ENCODE measurements at regions not wholly inside any gene's neighbourhood (a gene's known extent, or its start where the extent isn't known, plus 50 kb on each side); places are given as distances from the start of the nearest gene placed in this dataset.

GRCh38 chr19:31111741-31112140 is 237.5 kb downstream of the TSHZ3 start:
- Mint-ChIP-seq H3K36me3 (ENCODE audit: low read depth) (no peaks in the 10 kb centered on the region), H3K9me3 (no peaks in the 10 kb centered on the region), H3K4me3 (no peak overlapping the region), H3K27ac (no peak overlapping the region), H3K27me3 (ENCODE audit: low read depth) (peaks cover 27% of the 10 kb centered on the region), H3K4me1 (ENCODE audit: low read depth) (peaks cover 12% of the 10 kb centered on the region)
- intact Hi-C loops (cut with micrococcal nuclease), result no loop called here
- no peak for DNase-seq
- CTCF ChIA-PET, result no interaction called here

DNA sequence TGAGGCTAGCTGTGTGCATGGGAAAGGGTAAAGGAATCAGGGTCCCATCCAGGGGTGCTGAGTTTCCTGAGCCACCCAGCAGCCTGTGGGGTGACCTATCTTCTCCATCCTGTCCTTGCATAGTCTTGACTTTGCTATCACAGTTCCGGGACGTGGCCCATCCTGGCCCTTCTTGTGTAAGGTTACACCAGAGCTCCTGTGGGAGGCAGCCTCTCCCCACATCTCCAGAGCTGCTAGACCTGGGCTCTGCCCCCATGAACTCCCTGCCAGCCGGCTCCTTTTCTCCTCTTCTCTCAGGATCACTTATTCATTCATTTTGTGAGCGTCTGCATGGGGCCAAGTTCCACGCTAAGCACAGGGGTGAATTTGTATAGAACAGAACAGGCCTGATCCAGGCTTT is 238.9 kb downstream of the TSHZ3 start:
- H3K4me3 Mint-ChIP-seq, result no peak overlapping the region
- no peaks in the 10 kb centered on the region for H3K36me3 Mint-ChIP-seq (ENCODE audit: low read depth)
- intact Hi-C loops (cut with micrococcal nuclease), result loop anchor here (1.0 kb wide), 1 partner anchor 247 kb away; no protein-coding TSS in a partner anchor
- peak; percentile 50 for DNase-seq
- H3K4me1 Mint-ChIP-seq (ENCODE audit: low read depth), result peaks cover 12% of the 10 kb centered on the region
- peaks cover 30% of the 10 kb centered on the region for H3K27me3 Mint-ChIP-seq (ENCODE audit: low read depth)
- no peaks in the 10 kb centered on the region for H3K9me3 Mint-ChIP-seq
- CTCF ChIA-PET, result interaction anchor here (0.6 to 1.1 kb wide), 3 partner anchors 16 to 1219 kb away, joined by 3 to 5 read pairs (median 4); no protein-coding TSS in a partner anchor
- H3K27ac Mint-ChIP-seq, result no peak overlapping the region

- peak; percentile 27 for DNase-seq
- Mint-ChIP-seq H3K4me1 (ENCODE audit: low read depth) (peaks cover 12% of the 10 kb centered on the region), H3K4me3 (no peak overlapping the region), H3K27ac (no peak overlapping the region), H3K36me3 (ENCODE audit: low read depth) (no peaks in the 10 kb centered on the region), H3K27me3 (ENCODE audit: low read depth) (peaks cover 31% of the 10 kb centered on the region), H3K9me3 (no peaks in the 10 kb centered on the region)
- CTCF ChIA-PET, result interaction anchor here (0.6 to 1.1 kb wide), 2 partner anchors 16 to 85 kb away, joined by 3 to 4 read pairs; no protein-coding TSS in a partner anchor
- intact Hi-C loops (cut with micrococcal nuclease), result loop anchor here (1.0 kb wide), 1 partner anchor 248 kb away; no protein-coding TSS in a partner anchor
These were observed 239.6 kb downstream of the TSHZ3 start for GRCh38 chr19:31109636-31110035.

DNA sequence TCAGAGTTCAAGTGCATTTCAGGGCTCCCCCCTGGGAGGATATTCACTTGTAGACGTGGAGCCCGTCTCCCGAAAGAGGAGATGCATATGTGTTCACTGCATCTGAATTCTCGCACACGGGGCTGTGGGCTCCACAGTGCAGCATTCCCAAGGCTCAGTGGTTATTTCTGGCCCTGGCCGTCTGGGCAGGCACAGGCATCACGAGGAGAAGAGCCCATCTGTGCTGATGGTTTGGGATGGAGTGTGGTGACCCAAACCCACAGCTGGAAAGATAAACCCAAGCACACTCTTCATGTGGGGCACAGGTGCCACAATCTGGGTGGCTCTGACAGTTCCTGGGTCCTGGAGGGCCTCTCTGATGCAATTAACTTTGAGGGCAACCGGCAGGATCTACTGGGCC is 242.1 kb downstream of the TSHZ3 start:
- intact Hi-C loops (cut with micrococcal nuclease), result no loop called here
- CTCF ChIA-PET, result no interaction called here
- Mint-ChIP-seq H3K36me3 (ENCODE audit: low read depth) (no peaks in the 10 kb centered on the region), H3K27ac (no peak overlapping the region), H3K4me3 (no peak overlapping the region), H3K9me3 (no peaks in the 10 kb centered on the region), H3K27me3 (ENCODE audit: low read depth) (peaks cover 23% of the 10 kb centered on the region), H3K4me1 (ENCODE audit: low read depth) (peaks cover 12% of the 10 kb centered on the region)
- no peak for DNase-seq

GRCh38 chr19:31105761-31106160 is 243.5 kb downstream of the TSHZ3 start:
- no peak for DNase-seq

GRCh38 chr19:31104451-31104850 is 244.8 kb downstream of the TSHZ3 start:
- H3K27ac Mint-ChIP-seq, result no peak overlapping the region
- H3K27me3 Mint-ChIP-seq (ENCODE audit: low read depth), result peaks cover 14% of the 10 kb centered on the region
- no peak overlapping the region for H3K4me3 Mint-ChIP-seq
- DNase-seq, result no peak
- peaks cover 5% of the 10 kb centered on the region for H3K4me1 Mint-ChIP-seq (ENCODE audit: low read depth)
- no peaks in the 10 kb centered on the region for H3K36me3 Mint-ChIP-seq (ENCODE audit: low read depth)
- H3K9me3 Mint-ChIP-seq, result no peaks in the 10 kb centered on the region
- CTCF ChIA-PET, result no interaction called here
- intact Hi-C loops (cut with micrococcal nuclease), result no loop called here

More at GRCh38 chr19:31105761-31106160, 243.5 kb downstream of the TSHZ3 start:
- H3K27ac Mint-ChIP-seq, result no peak overlapping the region
- H3K27me3 Mint-ChIP-seq (ENCODE audit: low read depth), result peaks cover 17% of the 10 kb centered on the region
- intact Hi-C loops (cut with micrococcal nuclease), result no loop called here
- peaks cover 12% of the 10 kb centered on the region for H3K4me1 Mint-ChIP-seq (ENCODE audit: low read depth)
- H3K36me3 Mint-ChIP-seq (ENCODE audit: low read depth), result no peaks in the 10 kb centered on the region
- CTCF ChIA-PET, result interaction anchor here (0.6 kb wide), 1 partner anchor 608 kb away, joined by 3 read pairs; no protein-coding TSS in a partner anchor
- no peak overlapping the region for H3K4me3 Mint-ChIP-seq
- H3K9me3 Mint-ChIP-seq, result no peaks in the 10 kb centered on the region

GRCh38 chr19:31103228-31103627 is 246.0 kb downstream of the TSHZ3 start:
- Mint-ChIP-seq H3K4me3 (no peak overlapping the region), H3K27me3 (ENCODE audit: low read depth) (peaks cover 5% of the 10 kb centered on the region), H3K36me3 (ENCODE audit: low read depth) (no peaks in the 10 kb centered on the region), H3K4me1 (ENCODE audit: low read depth) (no peaks in the 10 kb centered on the region), H3K9me3 (no peaks in the 10 kb centered on the region), H3K27ac (no peak overlapping the region)
- no peak for DNase-seq
- CTCF ChIA-PET, result no interaction called here
- intact Hi-C loops (cut with micrococcal nuclease), result no loop called here

DNA sequence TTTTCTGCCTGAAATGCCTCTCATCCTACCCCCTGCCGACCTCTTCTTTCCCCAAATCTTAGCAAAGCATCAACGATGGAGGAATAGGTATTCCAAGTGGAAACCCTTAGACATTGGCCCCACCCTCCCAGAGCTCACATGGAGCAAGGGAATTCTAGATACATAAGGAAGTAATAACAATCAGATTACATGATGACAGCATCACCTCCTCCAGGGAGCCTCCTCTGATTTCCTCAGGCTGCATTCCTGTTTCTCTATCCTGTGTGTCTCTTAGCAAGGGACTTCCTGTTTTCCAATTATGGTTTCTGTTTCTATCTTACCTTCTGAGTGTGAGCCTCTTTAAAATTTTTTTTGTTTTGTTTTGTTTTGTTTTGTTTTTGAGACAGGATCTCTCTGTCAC is 246.6 kb downstream of the TSHZ3 start:
- Mint-ChIP-seq H3K36me3 (ENCODE audit: low read depth) (no peaks in the 10 kb centered on the region), H3K4me1 (ENCODE audit: low read depth) (no peaks in the 10 kb centered on the region), H3K4me3 (no peak overlapping the region), H3K27ac (no peak overlapping the region), H3K27me3 (ENCODE audit: low read depth) (peaks cover 4% of the 10 kb centered on the region), H3K9me3 (no peaks in the 10 kb centered on the region)
- intact Hi-C loops (cut with micrococcal nuclease), result no loop called here
- CTCF ChIA-PET, result interaction anchor here (0.6 kb wide), 1 partner anchor 282 kb away, joined by 4 read pairs; no protein-coding TSS in a partner anchor
- DNase-seq, result no peak

GRCh38 chr19:31100981-31101380 is 248.3 kb downstream of the TSHZ3 start:
- H3K36me3 Mint-ChIP-seq (ENCODE audit: low read depth), result no peaks in the 10 kb centered on the region
- CTCF ChIA-PET, result no interaction called here
- no peaks in the 10 kb centered on the region for H3K9me3 Mint-ChIP-seq
- H3K27ac Mint-ChIP-seq, result no peak overlapping the region
- intact Hi-C loops (cut with micrococcal nuclease), result no loop called here
- no peak for DNase-seq
- H3K4me3 Mint-ChIP-seq, result no peak overlapping the region
- H3K27me3 Mint-ChIP-seq (ENCODE audit: low read depth), result peaks cover 4% of the 10 kb centered on the region
- H3K4me1 Mint-ChIP-seq (ENCODE audit: low read depth), result no peaks in the 10 kb centered on the region

GRCh38 chr19:31100206-31100590 is 249.0 kb downstream of the TSHZ3 start:
- no peaks in the 10 kb centered on the region for H3K4me1 Mint-ChIP-seq (ENCODE audit: low read depth)
- H3K9me3 Mint-ChIP-seq, result no peaks in the 10 kb centered on the region
- H3K36me3 Mint-ChIP-seq (ENCODE audit: low read depth), result no peaks in the 10 kb centered on the region
- intact Hi-C loops (cut with micrococcal nuclease), result no loop called here
- no peak for DNase-seq
- no peak overlapping the region for H3K27ac Mint-ChIP-seq
- H3K27me3 Mint-ChIP-seq (ENCODE audit: low read depth), result no peaks in the 10 kb centered on the region
- CTCF ChIA-PET, result interaction anchor here (0.6 kb wide), 1 partner anchor 877 kb away, joined by 7 read pairs; no protein-coding TSS in a partner anchor
- H3K4me3 Mint-ChIP-seq, result no peak overlapping the region

GRCh38 chr19:31099515-31100205 is 249.6 kb downstream of the TSHZ3 start:
- intact Hi-C loops (cut with micrococcal nuclease), result no loop called here
- no peak overlapping the region for H3K4me3 Mint-ChIP-seq
- H3K4me1 Mint-ChIP-seq (ENCODE audit: low read depth), result no peaks in the 10 kb centered on the region
- H3K27ac Mint-ChIP-seq, result no peak overlapping the region
- H3K36me3 Mint-ChIP-seq (ENCODE audit: low read depth), result no peaks in the 10 kb centered on the region
- no peaks in the 10 kb centered on the region for H3K9me3 Mint-ChIP-seq
- no peaks in the 10 kb centered on the region for H3K27me3 Mint-ChIP-seq (ENCODE audit: low read depth)
- CTCF ChIA-PET, result interaction anchor here (0.5 to 0.6 kb wide), 2 partner anchors 8 to 876 kb away, joined by 6 to 7 read pairs; no protein-coding TSS in a partner anchor
- DNase-seq, result no peak

- no peak for DNase-seq
- CTCF ChIA-PET, result interaction anchor here (0.6 kb wide), 1 partner anchor 24 kb away, joined by 3 read pairs; no protein-coding TSS in a partner anchor
- Mint-ChIP-seq H3K36me3 (ENCODE audit: low read depth) (no peaks in the 10 kb centered on the region), H3K4me3 (no peak overlapping the region), H3K27me3 (ENCODE audit: low read depth) (no peaks in the 10 kb centered on the region), H3K27ac (no peak overlapping the region), H3K4me1 (ENCODE audit: low read depth) (no peaks in the 10 kb centered on the region), H3K9me3 (no peaks in the 10 kb centered on the region)
- intact Hi-C loops (cut with micrococcal nuclease), result no loop called here
These were observed 250.4 kb downstream of the TSHZ3 start for GRCh38 chr19:31098836-31099235.

- Mint-ChIP-seq H3K4me3 (no peak overlapping the region), H3K36me3 (ENCODE audit: low read depth) (no peaks in the 10 kb centered on the region), H3K9me3 (no peaks in the 10 kb centered on the region), H3K4me1 (ENCODE audit: low read depth) (no peaks in the 10 kb centered on the region), H3K27ac (no peak overlapping the region), H3K27me3 (ENCODE audit: low read depth) (no peaks in the 10 kb centered on the region)
- intact Hi-C loops (cut with micrococcal nuclease), result no loop called here
- CTCF ChIA-PET, result no interaction called here
- no peak for DNase-seq
These were observed 252.2 kb downstream of the TSHZ3 start for GRCh38 chr19:31096935-31097545.
